ENCODE measurements at regions not wholly inside any gene's neighbourhood (a gene's known extent, or its start where the extent isn't known, plus 50 kb on each side); places are given as distances from the start of the nearest gene placed in this dataset.

- no peak for TF ChIP-seq YY1 (IDR thresholded peaks at IDR 0.05; ENCODE audit: insufficient read depth, insufficient read length)
- no peak for TF ChIP-seq ZNF274 (IDR thresholded peaks at IDR 0.05; ENCODE audit: low read depth, low read length)
- TF ChIP-seq SUZ12 (IDR thresholded peaks at IDR 0.05; ENCODE audit: extremely low read depth, insufficient read depth, insufficient read length), result no peak
Measured at GRCh38 chr2:150003544-150003943, 416.0 kb upstream of the MMADHC start.
